GM10266 (cell line): ENCODE measurements at regions not wholly inside any gene's neighbourhood (a gene's known extent, or its start where the extent isn't known, plus 50 kb on each side); places are given as distances from the start of the nearest gene placed in this dataset.

Experiments used
- DNase-seq: peaks from one replicate; pipeline ENCODE4 v3.0.0; 2012; ENCODE audit errors: extremely low spot score
- TF ChIP-seq, protein P1 (sequence below): IDR thresholded peaks from 2 replicates; pipeline ENCODE4 v1.5.1; 2012; ENCODE audit warnings: mild to moderate bottlenecking, low read depth; ENCODE audit not compliant: control insufficient read depth, insufficient read depth; ENCODE audit errors: missing control alignments

GRCh38 chr2:209095432-209095831 lies 328.4 kb upstream of the MAP2 start:
- TF ChIP-seq, protein P1, sequence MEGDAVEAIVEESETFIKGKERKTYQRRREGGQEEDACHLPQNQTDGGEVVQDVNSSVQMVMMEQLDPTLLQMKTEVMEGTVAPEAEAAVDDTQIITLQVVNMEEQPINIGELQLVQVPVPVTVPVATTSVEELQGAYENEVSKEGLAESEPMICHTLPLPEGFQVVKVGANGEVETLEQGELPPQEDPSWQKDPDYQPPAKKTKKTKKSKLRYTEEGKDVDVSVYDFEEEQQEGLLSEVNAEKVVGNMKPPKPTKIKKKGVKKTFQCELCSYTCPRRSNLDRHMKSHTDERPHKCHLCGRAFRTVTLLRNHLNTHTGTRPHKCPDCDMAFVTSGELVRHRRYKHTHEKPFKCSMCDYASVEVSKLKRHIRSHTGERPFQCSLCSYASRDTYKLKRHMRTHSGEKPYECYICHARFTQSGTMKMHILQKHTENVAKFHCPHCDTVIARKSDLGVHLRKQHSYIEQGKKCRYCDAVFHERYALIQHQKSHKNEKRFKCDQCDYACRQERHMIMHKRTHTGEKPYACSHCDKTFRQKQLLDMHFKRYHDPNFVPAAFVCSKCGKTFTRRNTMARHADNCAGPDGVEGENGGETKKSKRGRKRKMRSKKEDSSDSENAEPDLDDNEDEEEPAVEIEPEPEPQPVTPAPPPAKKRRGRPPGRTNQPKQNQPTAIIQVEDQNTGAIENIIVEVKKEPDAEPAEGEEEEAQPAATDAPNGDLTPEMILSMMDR: no peak
- DNase-seq: no peak

GRCh38 chr2:209097168-209097567 lies 326.7 kb upstream of the MAP2 start:
- no peak for DNase-seq
- TF ChIP-seq, protein P1: no peak

DNA sequence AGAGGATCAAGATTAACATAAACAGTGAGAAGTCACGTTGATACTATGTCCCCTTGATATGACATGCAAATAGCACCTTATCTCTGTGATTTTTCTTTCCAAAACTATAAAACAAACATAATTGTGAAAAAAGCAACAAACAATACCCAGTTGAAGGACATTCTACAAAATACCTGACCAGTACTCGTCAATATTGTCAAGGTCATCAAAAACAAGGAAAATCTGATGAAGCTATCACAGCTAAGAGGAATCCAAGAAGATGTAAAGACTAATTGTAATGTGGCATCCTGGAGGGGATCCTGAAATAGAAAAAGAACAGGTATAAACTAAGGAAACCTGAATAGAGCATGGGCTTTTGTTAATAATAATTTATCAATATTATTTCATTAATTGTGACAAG lies 321.5 kb upstream of the MAP2 start:
- TF ChIP-seq, protein P1: no peak
- no peak for DNase-seq

DNA sequence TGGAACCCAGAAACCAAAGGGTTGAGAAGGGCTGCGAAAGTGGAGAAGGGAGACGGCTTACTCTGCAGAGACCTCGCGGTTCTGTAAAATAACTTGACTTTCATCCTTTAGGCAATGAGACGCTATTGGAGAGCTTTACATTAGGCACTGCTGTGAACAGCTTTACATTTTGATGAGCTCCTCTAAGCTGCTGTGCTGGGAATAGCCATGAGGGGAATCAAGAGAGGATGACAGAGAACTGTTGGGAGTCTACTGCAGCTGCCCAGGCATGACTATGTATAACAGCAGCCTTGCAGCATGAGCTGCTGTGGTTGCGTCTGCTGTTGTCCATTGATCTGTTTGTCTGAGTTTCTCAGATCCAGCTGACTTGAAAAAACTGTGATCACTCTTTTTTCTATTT lies 310.8 kb upstream of the MAP2 start:
- no peak for DNase-seq
- TF ChIP-seq, protein P1: no peak

DNA sequence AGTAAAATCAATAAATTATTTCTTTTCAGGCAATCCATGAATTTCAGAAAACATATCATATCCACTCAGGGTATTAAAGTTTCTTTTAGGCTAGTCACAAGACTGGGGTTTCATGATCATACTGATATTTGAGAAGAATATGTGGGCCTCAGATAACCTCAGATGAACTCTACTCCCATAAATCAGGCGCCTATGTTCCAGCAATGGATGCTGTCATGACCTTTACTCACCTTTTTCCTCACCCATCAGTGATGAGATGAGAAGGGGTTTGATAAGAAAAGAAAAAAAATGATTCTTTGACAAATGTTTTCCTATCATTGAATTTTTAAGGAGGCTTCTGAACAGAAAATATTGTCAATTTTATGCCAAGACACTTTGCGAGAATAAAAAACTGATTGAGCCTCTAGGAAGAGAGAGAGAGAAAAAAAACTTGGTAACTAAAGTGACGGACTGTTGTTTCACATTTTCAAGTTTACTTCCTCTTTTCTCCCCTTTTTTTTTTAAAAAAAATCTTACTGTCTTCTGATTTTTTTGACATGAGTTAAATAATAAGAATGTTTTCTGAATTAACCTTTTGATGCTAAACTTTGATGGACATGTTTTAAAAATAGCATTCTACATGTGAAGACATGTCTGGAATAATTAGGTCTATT lies 309.1 kb upstream of the MAP2 start:
- DNase-seq: no peak

DNA sequence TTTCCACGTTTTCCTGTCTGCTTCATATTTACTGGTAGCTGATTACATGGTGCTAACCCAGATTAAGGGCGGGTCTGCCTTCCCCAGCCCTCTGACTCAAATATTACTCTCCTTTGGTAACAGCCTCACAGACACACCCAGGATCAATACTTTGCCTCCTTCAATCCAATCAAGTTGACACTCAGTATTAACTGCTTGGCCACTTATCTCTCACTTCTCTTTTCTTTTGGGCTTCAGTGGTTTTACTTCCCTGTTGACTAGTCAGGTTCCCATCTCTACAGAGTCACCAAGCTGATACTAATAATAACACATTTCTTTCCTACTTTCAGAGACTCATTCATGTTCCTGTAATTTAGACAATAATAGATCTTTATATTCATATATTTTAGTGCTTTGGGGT lies 302.2 kb upstream of the MAP2 start:
- no peak for DNase-seq
- TF ChIP-seq, protein P1: no peak

More for the DNA sequence above, 309.1 kb upstream of the MAP2 start:
- TF ChIP-seq, protein P1: no peak

GRCh38 chr2:209125291-209125690 lies 298.6 kb upstream of the MAP2 start:
- TF ChIP-seq, protein P1: no peak
- no peak for DNase-seq
